ENCODE measurements at regions not wholly inside any gene's neighbourhood (a gene's known extent, or its start where the extent isn't known, plus 50 kb on each side); places are given as distances from the start of the nearest gene placed in this dataset.

DNA sequence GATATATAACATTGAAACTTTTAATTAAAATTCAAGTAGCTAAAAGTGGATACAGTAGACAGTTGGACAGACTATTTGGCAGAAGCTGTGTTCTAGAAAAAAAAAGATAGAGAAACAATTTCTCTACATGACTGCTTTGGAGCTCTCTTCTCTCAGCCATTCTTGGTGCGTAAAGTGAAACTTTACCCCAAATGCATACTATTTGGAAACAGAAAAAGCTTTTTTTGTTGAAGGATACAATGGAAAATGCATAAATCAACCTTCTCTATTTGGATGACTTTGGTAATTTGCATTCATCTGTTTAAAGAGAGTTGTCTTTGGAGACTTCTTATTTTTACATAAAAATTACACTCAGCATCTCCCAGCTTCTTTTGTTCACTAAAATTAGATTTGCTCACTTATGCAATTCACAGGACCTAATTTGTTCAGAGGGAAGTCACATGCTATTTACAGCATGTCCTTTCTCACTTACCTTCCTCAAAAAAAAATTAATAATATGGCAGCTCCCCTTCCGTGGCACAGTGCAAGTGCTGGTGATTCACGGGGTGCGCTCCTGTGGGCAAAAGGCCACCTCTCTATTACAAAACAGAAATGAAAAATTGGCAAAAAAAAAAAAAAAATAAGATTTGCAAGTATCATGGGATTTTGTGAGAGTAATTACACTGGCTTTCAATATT lies 498.9 kb downstream of the RERGL start:
- TF ChIP-seq, protein P1, sequence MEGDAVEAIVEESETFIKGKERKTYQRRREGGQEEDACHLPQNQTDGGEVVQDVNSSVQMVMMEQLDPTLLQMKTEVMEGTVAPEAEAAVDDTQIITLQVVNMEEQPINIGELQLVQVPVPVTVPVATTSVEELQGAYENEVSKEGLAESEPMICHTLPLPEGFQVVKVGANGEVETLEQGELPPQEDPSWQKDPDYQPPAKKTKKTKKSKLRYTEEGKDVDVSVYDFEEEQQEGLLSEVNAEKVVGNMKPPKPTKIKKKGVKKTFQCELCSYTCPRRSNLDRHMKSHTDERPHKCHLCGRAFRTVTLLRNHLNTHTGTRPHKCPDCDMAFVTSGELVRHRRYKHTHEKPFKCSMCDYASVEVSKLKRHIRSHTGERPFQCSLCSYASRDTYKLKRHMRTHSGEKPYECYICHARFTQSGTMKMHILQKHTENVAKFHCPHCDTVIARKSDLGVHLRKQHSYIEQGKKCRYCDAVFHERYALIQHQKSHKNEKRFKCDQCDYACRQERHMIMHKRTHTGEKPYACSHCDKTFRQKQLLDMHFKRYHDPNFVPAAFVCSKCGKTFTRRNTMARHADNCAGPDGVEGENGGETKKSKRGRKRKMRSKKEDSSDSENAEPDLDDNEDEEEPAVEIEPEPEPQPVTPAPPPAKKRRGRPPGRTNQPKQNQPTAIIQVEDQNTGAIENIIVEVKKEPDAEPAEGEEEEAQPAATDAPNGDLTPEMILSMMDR (IDR thresholded peaks at IDR 0.05) = no peak
- TF ChIP-seq EP300 (IDR thresholded peaks at IDR 0.05; ENCODE audit: low read depth) (no peak), POLR2A (IDR thresholded peaks at IDR 0.05) (no peak), POLR2AphosphoS5 (IDR thresholded peaks at IDR 0.05) (no peak)

All from transverse colon (tissue), 4 donors.